Activated CD4-positive, alpha-beta T cell treated with anti-CD3 and anti-CD28 coated beads for 24 hours (primary cell): ENCODE measurements at regions not wholly inside any gene's neighbourhood (a gene's known extent, or its start where the extent isn't known, plus 50 kb on each side); places are given as distances from the start of the nearest gene placed in this dataset.

Experiments
- DNase-seq, 2 donors: peaks; one replicate each; pipeline ENCODE4 v3.0.0-alpha.2; 2020; ENCODE audit warnings: low read depth in 2 of 2

GRCh38 chr20:4070323-4071177, 55.2 kb upstream of the RNF24 start:
- DNase-seq = no peak

GRCh38 chr20:4069751-4070150, 54.4 kb upstream of the RNF24 start:
- no peak for DNase-seq

- no peak for DNase-seq
These were observed 53.4 kb upstream of the RNF24 start for GRCh38 chr20:4068708-4069107.

GRCh38 chr20:4067600-4068261, 52.4 kb upstream of the RNF24 start:
- no peak for DNase-seq

GRCh38 chr20:4066551-4066950, 51.2 kb upstream of the RNF24 start:
- no peak for DNase-seq

GRCh38 chr20:4065391-4065844, 50.1 kb upstream of the RNF24 start:
- DNase-seq = no peak
